ENCODE measurements at regions not wholly inside any gene's neighbourhood (a gene's known extent, or its start where the extent isn't known, plus 50 kb on each side); places are given as distances from the start of the nearest gene placed in this dataset.
"Not testable (repeated sequence)": the region's sequence is repeated elsewhere in the genome, so short reads cannot be mapped to it uniquely, and the experiment has no call there.

DNA sequence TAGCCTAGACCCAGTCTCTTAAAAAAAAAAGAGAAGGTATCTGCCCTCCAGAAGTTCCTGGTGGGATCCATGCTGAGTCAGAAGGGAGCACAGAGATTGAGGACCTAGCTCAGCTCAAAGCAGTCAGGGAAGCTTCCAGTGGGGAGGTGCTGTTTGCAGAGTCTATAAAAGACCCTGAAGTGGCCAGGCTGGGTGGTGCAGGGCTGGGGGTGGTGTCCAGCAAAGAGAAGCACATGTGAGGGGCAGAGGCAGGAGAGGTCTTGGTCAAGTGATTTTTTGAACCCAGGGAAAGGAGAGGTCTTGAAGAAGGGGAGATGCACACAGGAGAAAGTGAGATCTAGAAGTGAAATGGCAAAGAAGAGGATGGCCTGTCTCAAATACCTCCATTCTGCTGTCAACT, 130.4 kb upstream of the PODXL start:
- no peak for TF ChIP-seq CTCF (IDR thresholded peaks at IDR 0.05; ENCODE audit: extremely low read depth, missing control alignments)

GRCh38 chr7:131683536-131684125, 127.2 kb upstream of the PODXL start:
- TF ChIP-seq CTCF (IDR thresholded peaks at IDR 0.05; ENCODE audit: extremely low read depth, missing control alignments), result no peak
- DNase-seq (ENCODE audit: low spot score), result no peak

More for the DNA sequence above, 130.4 kb upstream of the PODXL start:
- no peak for DNase-seq (ENCODE audit: low spot score)

- no peak for TF ChIP-seq CTCF (IDR thresholded peaks at IDR 0.05; ENCODE audit: extremely low read depth, missing control alignments)
- no peak for DNase-seq (ENCODE audit: low spot score)
Measured at GRCh38 chr7:131681961-131682360, 125.5 kb upstream of the PODXL start.

GRCh38 chr7:131679071-131679470, 122.6 kb upstream of the PODXL start:
- DNase-seq (ENCODE audit: low spot score), result not testable (repeated sequence)

- not testable (repeated sequence) for DNase-seq (ENCODE audit: low spot score)
Measured at GRCh38 chr7:131676850-131677249, 120.4 kb upstream of the PODXL start.

- no peak for TF ChIP-seq CTCF (IDR thresholded peaks at IDR 0.05; ENCODE audit: extremely low read depth, missing control alignments)
- no peak for DNase-seq (ENCODE audit: low spot score)
Measured at GRCh38 chr7:131674131-131674530, 117.7 kb upstream of the PODXL start.

DNA sequence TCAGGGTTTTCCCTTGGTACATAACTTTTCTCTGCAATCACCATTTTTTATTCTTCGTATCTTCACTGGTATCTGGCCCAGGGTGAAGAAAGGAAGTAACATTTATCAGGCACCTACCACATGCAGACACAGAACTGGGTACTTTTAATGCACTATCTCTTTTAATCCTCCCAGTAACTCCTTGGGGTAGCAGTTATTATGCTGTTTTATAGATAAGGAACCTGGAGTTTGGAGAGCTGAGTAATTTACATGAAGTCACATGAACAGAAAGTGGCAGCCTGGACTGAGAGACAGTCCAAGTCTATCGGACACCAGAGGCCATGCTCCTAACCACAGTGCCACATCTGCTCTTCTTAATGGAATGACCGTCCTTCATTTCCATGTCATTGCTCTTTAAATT, 117.1 kb upstream of the PODXL start:
- DNase-seq (ENCODE audit: low spot score), result no peak
- TF ChIP-seq CTCF (IDR thresholded peaks at IDR 0.05; ENCODE audit: extremely low read depth, missing control alignments), result no peak

GRCh38 chr7:131670406-131670805, 114.0 kb upstream of the PODXL start:
- DNase-seq (ENCODE audit: low spot score), result no peak
- TF ChIP-seq CTCF (IDR thresholded peaks at IDR 0.05; ENCODE audit: extremely low read depth, missing control alignments), result no peak
